ENCODE measurements at regions not wholly inside any gene's neighbourhood (a gene's known extent, or its start where the extent isn't known, plus 50 kb on each side); places are given as distances from the start of the nearest gene placed in this dataset.
A peak's percentile ranks its signal among the peaks of the same experiment; 100 is the strongest.

DNA sequence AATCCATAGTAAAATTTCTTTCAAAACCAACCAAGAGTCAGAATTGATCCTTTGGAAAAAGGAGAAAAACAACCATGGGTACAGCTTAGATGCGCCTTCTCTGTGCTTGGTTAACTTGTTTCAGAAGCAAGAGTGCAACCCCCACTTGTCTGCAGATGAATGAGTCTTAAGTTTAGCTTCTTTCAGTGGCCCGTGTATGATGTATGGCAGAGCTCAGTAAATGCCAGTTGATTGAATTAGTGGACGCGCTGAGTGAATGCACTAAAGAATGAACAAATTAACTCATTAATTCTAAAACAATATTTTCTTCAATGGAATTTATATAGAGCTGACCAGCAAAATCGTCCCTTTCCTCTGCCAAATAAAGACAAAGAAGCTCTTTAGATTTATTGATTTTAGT is 67.0 kb upstream of the ARHGEF3 start:
- DNase-seq (ENCODE audit: low read depth, low spot score), result no peak

GRCh38 chr3:56867671-56868070 is 65.9 kb upstream of the ARHGEF3 start:
- DNase-seq (ENCODE audit: low read depth, low spot score), result no peak

DNA sequence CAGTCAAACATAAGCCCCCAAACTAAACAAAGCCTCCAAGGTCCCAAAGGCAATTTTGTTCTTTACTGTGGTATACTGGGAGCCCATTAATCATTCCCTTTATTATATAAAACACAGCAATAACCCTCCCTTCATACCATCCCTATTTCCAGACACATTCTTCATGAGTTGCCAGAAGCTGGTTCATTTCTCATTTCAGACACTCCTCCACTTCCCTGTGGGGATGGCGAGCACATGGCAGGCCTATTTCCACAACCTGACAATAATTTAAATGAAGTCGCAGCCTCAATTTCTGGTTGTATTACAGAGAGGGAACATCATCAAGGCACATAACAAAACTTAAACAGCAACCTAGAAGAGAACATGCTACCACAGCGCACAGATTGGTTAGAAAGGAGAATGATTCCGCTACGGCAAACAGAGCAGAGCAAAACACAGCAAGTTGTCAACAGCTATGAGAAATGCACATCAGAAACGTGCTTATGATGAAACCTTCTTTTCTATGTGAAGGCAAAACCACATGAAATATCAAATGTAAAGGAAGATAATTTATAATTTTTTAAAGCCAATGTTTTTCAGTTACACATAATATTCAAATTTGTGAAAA is 63.3 kb upstream of the ARHGEF3 start:
- no peak for DNase-seq (ENCODE audit: low read depth, low spot score)

- no peak for DNase-seq (ENCODE audit: low read depth, low spot score)
Measured at GRCh38 chr3:56864090-56864489, 62.3 kb upstream of the ARHGEF3 start.

GRCh38 chr3:56862352-56863062 is 60.8 kb upstream of the ARHGEF3 start:
- DNase-seq (ENCODE audit: low read depth, low spot score), result peak; percentile 19

GRCh38 chr3:56861511-56861910 is 59.8 kb upstream of the ARHGEF3 start:
- no peak for DNase-seq (ENCODE audit: low read depth, low spot score)

GRCh38 chr3:56860939-56861338 is 59.2 kb upstream of the ARHGEF3 start:
- DNase-seq (ENCODE audit: low read depth, low spot score), result no peak

DNA sequence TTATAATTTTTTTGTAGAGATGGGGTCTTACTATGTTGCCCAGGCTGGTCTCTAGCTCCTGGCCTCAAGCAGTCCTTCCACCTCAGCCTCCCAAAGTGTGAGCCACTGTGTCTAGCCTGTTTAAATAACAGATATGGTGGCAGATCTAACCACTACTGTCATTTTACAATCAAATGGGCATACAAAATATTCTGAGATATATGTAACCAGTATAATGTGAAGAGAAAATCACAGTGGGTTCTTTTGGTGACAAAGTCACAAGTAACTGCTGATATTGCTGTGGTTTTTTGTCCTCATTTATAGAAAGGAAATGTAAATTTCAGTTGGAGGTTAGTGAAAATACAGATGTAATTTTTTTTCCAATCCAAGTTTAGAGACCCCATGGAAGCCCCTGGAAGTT is 58.6 kb upstream of the ARHGEF3 start:
- DNase-seq (ENCODE audit: low read depth, low spot score), result no peak

DNA sequence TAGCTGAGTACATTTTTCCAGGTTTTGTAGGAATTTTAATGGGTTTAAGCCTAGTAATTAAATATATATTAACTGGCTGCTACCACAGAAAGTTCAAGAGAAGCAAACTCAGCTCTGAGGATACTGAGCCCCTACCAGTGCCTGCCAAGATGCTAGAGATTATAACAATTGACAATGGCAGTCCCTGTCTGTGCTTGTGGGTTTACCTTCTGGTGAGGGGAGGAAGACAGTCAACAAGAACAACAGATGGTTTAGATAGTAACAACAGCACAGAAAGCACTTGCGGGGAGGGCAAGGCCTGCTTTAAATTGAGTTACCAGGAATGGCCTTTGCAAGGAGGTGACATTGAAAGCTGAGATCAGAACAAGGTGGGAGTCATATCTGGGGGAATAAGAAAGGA is 56.6 kb upstream of the ARHGEF3 start:
- DNase-seq (ENCODE audit: low read depth, low spot score), result no peak

DNA sequence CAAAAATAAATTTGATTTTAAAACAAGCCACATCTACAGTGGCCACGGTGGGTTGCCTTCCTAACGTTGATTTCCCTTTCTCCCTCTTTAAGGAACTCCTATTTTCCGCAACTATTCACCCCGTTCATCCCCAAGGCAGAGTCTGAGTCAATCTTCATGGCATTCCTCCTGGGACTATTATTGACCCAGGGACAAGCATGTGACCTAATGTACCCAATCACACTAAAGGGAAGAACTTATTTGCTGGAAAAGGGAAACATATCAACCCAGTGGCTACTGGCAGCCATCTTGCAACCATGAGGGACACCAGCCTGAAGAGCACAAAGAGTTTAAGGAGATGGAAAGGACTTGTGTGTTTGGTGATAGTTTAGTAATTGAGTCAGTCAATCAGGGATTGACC is 55.4 kb upstream of the ARHGEF3 start:
- DNase-seq (ENCODE audit: low read depth, low spot score), result no peak

DNA sequence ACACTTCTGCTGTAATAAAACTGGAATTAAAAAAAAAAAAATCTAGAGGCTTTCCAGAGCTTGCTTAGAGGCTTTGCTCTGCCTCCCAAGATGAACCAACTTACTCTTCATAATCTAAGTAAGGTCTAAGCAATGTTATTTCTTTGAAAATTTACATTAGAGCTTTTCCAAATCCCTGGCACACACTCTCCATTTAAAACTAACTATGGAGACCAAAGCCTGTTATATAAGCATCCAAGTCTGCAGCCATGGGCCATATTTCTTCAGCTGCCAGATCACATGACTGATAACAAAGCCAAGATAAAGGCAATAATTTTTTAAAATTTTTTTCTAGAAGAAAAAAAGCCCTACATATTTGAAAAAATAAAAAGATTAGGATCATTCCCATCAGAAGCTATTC is 55.0 kb upstream of the ARHGEF3 start:
- DNase-seq (ENCODE audit: low read depth, low spot score), result no peak

- no peak for DNase-seq (ENCODE audit: low read depth, low spot score)
Measured at GRCh38 chr3:56855856-56856512, 54.2 kb upstream of the ARHGEF3 start.

GRCh38 chr3:56854856-56855611 is 53.3 kb upstream of the ARHGEF3 start:
- no peak for DNase-seq (ENCODE audit: low read depth, low spot score)

DNA sequence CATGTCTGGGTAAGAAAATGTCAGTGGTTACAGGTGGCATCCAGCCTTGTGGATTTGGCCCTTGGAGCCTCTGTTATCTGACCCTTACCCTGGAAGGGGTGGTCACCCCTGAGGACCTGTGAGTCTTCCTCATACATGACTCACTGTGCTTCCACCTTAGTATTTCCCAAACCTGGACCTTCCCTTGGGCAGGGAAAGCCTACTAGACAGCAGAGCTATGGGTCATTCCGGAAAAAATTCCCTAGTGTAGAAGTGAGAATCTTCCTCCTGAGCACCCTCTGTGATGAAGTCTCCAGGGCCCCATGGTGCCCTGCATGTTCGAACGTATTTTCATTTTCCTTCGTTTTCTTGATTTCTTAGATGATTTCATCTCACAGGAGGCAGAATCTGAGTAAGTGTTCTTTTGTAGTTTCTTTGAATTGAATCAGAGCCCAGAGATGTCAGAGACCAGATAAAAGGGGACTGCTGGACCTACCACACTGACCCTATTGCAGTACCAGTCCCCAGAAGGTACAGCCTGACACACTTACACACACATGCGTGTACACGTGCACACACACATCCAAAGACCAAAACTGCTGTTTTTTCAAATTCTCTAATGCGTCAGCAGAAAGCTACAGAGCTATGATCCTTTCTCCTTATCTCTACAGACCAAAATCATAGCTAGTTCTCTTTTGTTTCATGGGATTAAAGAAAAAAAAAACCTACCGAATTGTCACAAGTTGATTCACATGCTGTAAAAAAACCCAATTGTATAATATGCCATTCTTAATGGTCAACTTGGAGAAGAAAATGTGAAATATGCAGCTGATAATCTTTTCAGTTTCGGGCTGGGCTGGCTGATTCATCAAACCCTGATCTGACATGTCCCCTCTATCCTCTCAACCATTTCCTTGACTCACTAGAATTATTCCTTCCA is 50.5 kb upstream of the ARHGEF3 start:
- no peak for DNase-seq (ENCODE audit: low read depth, low spot score)

Data from pulmonary artery endothelial cell (primary cell).